SH-SY5Y (cell line): ENCODE measurements at regions not wholly inside any gene's neighbourhood (a gene's known extent, or its start where the extent isn't known, plus 50 kb on each side); places are given as distances from the start of the nearest gene placed in this dataset.

Experiments
- GATA2 ChIP-seq: IDR thresholded peaks from 2 replicates; pipeline ENCODE4 v1.6.1; 2011; ENCODE audit warnings: mild to moderate bottlenecking, low read depth, low read length
- GATA3 ChIP-seq: IDR thresholded peaks from 2 replicates; pipeline ENCODE4 v1.6.1; 2011; ENCODE audit warnings: low read depth, mild to moderate bottlenecking, low read length, moderate library complexity

DNA sequence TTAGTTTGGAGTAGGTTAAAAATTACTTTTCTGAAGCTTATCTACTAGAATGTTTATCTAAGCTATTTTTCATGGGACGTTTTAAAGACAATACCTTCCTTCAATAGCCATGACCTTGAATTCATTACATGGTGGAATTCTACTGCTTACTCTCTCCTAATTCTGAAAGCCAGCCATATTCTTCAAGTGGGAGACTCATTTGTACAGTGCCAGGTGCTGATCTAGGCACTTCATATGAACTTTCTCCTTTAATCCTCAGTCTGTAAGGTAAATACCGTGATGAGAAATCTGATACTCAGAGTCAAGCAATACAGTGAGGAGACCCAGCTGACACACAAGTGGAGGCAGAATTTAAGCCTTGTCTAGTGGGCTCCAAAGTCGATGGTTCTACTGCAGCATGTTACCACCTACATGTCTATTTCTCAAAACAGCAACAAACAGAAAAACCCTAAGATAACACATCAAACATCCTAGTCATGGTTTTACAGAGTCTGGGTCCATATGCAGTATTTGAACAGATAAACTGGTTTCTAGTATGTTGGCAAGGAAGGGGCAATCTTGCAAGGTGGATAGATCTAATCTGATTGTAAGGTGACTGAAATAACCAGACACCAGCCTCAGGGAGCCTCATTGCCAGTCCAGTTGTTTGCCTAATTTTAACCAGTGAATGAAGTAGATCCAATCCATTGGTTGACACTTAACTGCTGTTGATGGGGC is 243.7 kb downstream of the PIK3R1 start:
- TF ChIP-seq GATA2 (no peak), GATA3 (no peak)

DNA sequence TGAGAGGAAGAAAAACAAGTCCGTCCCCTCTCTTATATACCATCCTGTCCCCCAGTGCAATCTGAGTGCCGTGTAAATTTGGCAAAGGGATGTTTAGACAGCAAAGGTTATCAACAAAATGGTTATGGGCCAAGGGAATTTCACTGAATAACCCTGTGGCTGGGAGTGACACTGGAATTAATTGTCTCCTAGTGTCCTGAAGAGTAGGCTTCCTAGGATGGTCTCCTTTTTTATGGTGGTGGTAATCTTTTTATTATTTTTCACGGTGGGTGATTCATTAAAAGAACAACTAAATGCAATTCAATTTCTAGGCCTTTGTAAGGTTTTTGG is 244.2 kb downstream of the PIK3R1 start:
- TF ChIP-seq GATA2 = no peak
- no peak for TF ChIP-seq GATA3

DNA sequence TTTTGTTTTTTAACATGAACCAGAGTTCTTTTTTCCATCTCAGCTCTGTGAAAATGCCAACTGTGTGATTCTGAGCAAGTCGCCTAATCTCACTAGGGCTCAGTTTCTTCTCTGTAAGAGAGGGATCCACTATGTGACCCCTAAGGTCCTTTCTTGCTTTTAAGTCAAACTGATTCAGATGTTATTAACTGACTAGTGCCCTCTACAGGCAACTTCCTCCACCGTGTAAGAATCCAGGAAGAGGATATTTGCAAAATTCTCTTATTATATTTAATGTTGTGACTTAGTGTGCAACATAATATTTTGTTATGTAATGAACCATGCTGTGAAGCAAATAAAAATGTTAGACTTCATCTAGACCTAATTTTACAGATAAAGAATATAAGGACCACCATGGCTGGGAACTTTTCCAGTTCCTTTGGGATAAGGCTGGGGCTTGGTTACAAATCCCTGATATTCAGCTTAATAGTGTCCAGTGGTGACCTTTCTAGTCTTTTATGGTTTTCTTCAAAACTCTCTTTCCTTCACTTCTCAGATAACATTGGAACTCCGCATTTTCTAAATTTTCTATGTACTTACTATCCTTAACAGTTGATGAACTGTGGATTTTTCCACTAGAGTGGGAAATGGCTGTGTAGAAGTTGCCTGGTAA is 244.7 kb downstream of the PIK3R1 start:
- TF ChIP-seq GATA3 (no peak), GATA2 (no peak)

DNA sequence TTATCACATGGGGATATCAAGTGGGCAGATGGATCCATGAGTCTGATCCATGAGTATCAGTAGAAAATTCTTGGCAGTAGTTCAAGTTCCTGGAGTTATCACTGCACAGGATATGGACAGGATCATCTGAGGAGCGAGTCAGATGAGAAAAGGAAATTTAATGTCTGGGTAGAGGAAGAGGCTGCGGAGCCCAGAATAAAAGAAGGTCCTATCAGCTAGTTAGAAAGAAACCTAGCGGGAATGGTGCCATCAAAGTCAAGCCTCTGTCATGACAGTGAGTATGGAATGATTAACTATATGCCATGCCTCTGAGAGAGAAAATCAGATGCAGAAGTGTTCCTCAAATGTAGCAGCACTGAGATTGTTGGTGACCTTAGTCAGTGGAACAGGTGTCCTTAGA is 248.1 kb downstream of the PIK3R1 start:
- TF ChIP-seq GATA2 (no peak), GATA3 (no peak)

- TF ChIP-seq GATA2 (no peak), GATA3 (no peak)
Observed at GRCh38 chr5:68464424-68464823, 248.9 kb downstream of the PIK3R1 start.

DNA sequence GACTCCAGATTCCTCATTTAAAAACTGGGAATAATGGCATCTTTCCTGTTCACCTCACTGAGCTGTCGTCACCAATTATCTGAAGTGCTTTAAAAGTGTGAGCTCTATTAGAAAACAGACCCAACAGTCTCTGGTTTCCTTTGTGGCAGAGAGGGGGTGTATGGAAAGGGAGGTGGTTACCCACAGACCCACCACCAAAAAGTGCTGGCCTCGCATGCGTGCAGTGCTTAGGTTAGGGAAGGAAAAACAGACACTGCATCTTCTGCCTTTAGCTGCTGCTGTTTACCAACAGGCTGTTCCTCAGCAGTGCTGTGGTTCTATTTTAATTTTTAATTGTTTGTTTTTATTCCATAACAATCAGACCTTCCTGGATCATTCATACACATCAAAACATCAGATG is 249.6 kb downstream of the PIK3R1 start:
- TF ChIP-seq GATA2 (no peak), GATA3 (no peak)

DNA sequence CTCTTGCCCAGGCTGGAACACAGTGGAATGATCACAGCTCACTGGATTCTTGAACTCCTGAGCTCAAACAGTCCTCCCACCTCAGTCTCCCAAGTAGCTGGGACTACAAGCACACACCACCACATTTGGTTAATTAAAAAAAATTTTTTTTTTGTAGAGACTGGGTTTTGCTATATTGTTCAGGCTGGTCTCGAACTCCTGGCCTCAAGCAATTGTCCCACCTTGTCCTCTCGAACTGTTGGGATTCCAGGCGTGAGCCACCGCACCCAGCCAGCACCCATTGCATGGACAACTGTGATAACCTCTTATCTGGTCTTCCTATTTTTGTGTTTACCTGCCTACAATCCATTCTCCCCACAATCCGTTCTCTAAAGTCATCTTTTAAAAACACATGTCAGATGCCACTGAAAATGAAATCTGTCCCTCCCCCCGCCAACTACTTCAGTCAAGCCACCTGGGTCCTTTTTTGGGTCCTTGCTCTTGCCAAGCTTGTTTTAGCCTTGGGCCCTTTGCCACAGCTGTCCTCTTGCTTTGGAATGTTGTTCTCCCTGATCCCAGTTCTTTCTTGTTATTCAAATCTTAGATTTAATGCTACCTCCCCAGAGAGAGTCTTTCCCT is 250.5 kb downstream of the PIK3R1 start:
- no peak for TF ChIP-seq GATA2
- TF ChIP-seq GATA3 = no peak

GRCh38 chr5:68467208-68467607 is 251.7 kb downstream of the PIK3R1 start:
- TF ChIP-seq GATA2 (no peak), GATA3 (no peak)

DNA sequence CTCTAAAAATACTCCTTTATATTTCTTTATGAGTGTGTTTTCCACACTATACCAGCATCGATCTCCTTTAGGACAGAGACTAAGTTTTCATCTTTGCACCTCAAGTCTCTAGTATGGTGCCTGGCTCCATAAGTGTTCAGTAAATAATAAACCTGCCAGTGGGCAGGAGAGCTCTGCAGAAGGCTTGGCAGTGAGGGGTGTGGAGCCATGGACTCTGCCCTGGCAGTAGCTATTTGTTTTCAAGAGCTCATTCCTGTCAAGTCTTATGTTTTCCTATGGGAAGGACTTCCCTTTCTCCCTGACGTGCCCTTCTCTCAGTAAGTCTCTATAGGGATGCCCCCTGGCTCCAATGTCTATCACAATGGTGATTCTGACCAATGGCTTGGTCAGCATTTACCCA is 252.2 kb downstream of the PIK3R1 start:
- TF ChIP-seq GATA2 = no peak
- TF ChIP-seq GATA3 = no peak

- TF ChIP-seq GATA2 (no peak), GATA3 (no peak)
Observed at GRCh38 chr5:68468322-68468721, 252.8 kb downstream of the PIK3R1 start.

- TF ChIP-seq GATA2 (no peak), GATA3 (no peak)
Observed at GRCh38 chr5:68475476-68475983, 260.0 kb downstream of the PIK3R1 start.

- TF ChIP-seq GATA2 (no peak), GATA3 (no peak)
Observed at GRCh38 chr5:68476854-68477253, 261.3 kb downstream of the PIK3R1 start.

GRCh38 chr5:68478301-68479095 is 262.9 kb downstream of the PIK3R1 start:
- TF ChIP-seq GATA3 (no peak), GATA2 (no peak)

DNA sequence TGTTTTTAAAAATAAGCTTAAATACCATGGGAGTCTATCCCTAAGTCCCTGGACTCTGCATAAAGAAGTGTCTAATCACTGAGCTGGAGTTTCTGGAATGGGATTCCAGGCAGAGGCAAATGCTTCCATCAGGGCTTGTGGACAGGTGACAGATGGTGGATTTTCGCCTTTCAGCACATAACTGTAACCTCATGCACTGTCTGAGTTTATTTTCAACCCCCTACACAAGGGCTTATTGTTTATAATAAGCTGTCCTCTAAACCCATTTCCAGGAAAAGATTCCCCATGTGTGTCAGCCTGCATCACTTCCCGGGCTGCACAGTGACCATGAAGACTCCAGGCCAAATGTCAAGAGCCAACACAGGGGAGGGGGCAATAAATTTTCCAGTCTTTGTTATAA is 264.0 kb downstream of the PIK3R1 start:
- TF ChIP-seq GATA2 = no peak
- no peak for TF ChIP-seq GATA3

DNA sequence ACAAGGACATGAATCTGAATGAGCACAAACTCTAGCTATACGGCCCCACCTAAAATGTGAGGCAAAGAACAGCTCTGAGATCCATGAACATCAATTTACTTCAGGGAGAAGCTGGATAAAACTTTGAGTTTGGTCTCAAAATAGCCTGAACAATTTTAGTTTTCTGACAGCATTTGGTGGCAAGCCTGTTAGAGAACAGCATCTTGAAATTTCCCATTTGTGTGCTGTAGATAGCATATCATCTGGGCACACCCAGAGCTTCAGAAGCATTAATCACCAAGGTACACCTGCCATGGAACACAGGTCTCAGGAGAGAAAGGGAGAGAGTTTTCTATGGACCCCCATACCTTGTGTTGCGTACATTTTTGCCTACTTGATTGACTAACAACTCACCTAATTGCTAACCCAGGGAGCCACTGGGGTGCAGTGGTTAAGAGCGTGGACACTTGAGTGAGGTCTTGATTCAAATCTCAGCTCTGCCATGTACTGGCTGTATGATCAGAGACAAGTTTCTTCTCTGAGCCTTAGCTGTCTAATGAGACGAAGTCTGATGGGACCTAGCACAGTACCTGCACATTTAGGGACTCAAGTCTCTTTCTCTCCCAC is 264.9 kb downstream of the PIK3R1 start:
- TF ChIP-seq GATA2 (no peak), GATA3 (no peak)

DNA sequence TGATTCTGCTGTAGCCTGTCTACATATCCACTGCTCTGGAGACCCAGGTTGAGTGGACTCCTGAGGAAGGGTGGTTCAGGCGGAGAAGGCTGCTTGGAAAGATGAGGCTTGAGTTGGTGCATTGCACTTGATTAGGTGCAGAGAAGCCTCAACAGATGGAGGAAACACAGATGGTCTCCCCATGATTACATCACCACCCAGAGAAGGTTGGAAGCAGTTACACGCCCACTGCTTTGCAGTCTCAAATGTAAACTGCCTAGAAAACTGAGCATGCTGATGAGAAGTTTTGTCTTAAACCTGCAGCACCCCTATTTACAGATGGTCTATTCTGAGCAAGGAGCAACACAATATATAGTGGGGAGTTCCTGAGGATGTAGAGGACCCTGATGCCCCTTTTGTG is 266.6 kb downstream of the PIK3R1 start:
- TF ChIP-seq GATA2 (no peak), GATA3 (no peak)
